ENCODE measurements at regions not wholly inside any gene's neighbourhood (a gene's known extent, or its start where the extent isn't known, plus 50 kb on each side); places are given as distances from the start of the nearest gene placed in this dataset.

- no peak for TF ChIP-seq EZH2 (IDR thresholded peaks at IDR 0.05; ENCODE audit: low read length)
- no peak for TF ChIP-seq CTCF (optimal IDR thresholded peaks at IDR 0.05 in 1 of 3, IDR thresholded peaks at IDR 0.05 in 1 of 3, conservative IDR thresholded peaks at IDR 0.05 in 1 of 3; ENCODE audit: extremely low read depth in 1 of 3, insufficient read depth in 2 of 3, low read length in 3 of 3)
- Histone ChIP-seq H4K20me1 (ENCODE audit: control insufficient read depth, extremely low read depth, insufficient read depth, low read length) (no peaks in the 10 kb centered on the region), H3K4me3 (ENCODE audit: control insufficient read depth in 2 of 3, extremely low read depth in 1 of 3, insufficient read depth in 2 of 3, low read depth in 1 of 3, low read length in 3 of 3) (no peak overlapping the region), H3K27me3 (ENCODE audit: control insufficient read depth, extremely low read depth, insufficient read depth, low read length) (no peaks in the 10 kb centered on the region), H3K9me3 (ENCODE audit: control insufficient read depth, low read depth, low read length) (no peaks in the 10 kb centered on the region), H3K27ac (ENCODE audit: control insufficient read depth, insufficient read depth, low read length) (no peak overlapping the region), H2AFZ (ENCODE audit: control insufficient read depth, low read length) (no peak overlapping the region), H3K9ac (ENCODE audit: control insufficient read depth, extremely low read depth, insufficient read depth, low read length) (no peak overlapping the region), H3K4me1 (ENCODE audit: control insufficient read depth, extremely low read depth, insufficient read depth, low read length) (no peaks in the 10 kb centered on the region), H3K36me3 (ENCODE audit: control insufficient read depth in 2 of 2, extremely low read depth in 1 of 2, insufficient read depth in 2 of 2, low read length in 2 of 2) (no peaks in the 10 kb centered on the region), H3K79me2 (ENCODE audit: control insufficient read depth, insufficient read depth, low read length) (no peaks in the 10 kb centered on the region), H3K4me2 (ENCODE audit: control insufficient read depth, extremely low read depth, insufficient read depth, low read depth, low read length) (no peak overlapping the region), H3K9me1 (ENCODE audit: control insufficient read depth, extremely low read depth, insufficient read depth, low read length) (no peaks in the 10 kb centered on the region)
- dilution Hi-C loops (cut with MboI; ENCODE audit: extremely low pct_ligation_motif_present, low sequenced_read_pairs): no loop called here
- FAIRE-seq (no peak), DNase-seq (ENCODE audit: low read depth, low spot score) (no peak)
Measured at GRCh38 chr3:34203386-34203785, 405.0 kb downstream of the PDCD6IP start.

GRCh38 chr3:34207002-34207401 lies 408.6 kb downstream of the PDCD6IP start:
- TF ChIP-seq EZH2 (IDR thresholded peaks at IDR 0.05; ENCODE audit: low read length) (no peak), CTCF (optimal IDR thresholded peaks at IDR 0.05 in 1 of 3, IDR thresholded peaks at IDR 0.05 in 1 of 3, conservative IDR thresholded peaks at IDR 0.05 in 1 of 3; ENCODE audit: extremely low read depth in 1 of 3, insufficient read depth in 2 of 3, low read length in 3 of 3) (no peak)
- H3K27me3 ChIP-seq (ENCODE audit: control insufficient read depth, extremely low read depth, insufficient read depth, low read length): no peaks in the 10 kb centered on the region
- no peaks in the 10 kb centered on the region for H3K9me3 ChIP-seq (ENCODE audit: control insufficient read depth, low read depth, low read length)
- H3K9me1 ChIP-seq (ENCODE audit: control insufficient read depth, extremely low read depth, insufficient read depth, low read length): no peaks in the 10 kb centered on the region
- H3K79me2 ChIP-seq (ENCODE audit: control insufficient read depth, insufficient read depth, low read length): no peaks in the 10 kb centered on the region
- H4K20me1 ChIP-seq (ENCODE audit: control insufficient read depth, extremely low read depth, insufficient read depth, low read length): no peaks in the 10 kb centered on the region
- H3K4me1 ChIP-seq (ENCODE audit: control insufficient read depth, extremely low read depth, insufficient read depth, low read length): no peaks in the 10 kb centered on the region
- no peak for DNase-seq (ENCODE audit: low read depth, low spot score)
- no peaks in the 10 kb centered on the region for H3K36me3 ChIP-seq (ENCODE audit: control insufficient read depth in 2 of 2, extremely low read depth in 1 of 2, insufficient read depth in 2 of 2, low read length in 2 of 2)
- H3K9ac ChIP-seq (ENCODE audit: control insufficient read depth, extremely low read depth, insufficient read depth, low read length): no peak overlapping the region
- no peak for FAIRE-seq
- no peak overlapping the region for H3K4me3 ChIP-seq (ENCODE audit: control insufficient read depth in 2 of 3, extremely low read depth in 1 of 3, insufficient read depth in 2 of 3, low read depth in 1 of 3, low read length in 3 of 3)
- H3K4me2 ChIP-seq (ENCODE audit: control insufficient read depth, extremely low read depth, insufficient read depth, low read depth, low read length): no peak overlapping the region
- H3K27ac ChIP-seq (ENCODE audit: control insufficient read depth, insufficient read depth, low read length): no peak overlapping the region
- dilution Hi-C loops (cut with MboI; ENCODE audit: extremely low pct_ligation_motif_present, low sequenced_read_pairs): no loop called here
- H2AFZ ChIP-seq (ENCODE audit: control insufficient read depth, low read length): no peak overlapping the region

All from keratinocyte (primary cell).